ENCODE measurements at regions not wholly inside any gene's neighbourhood (a gene's known extent, or its start where the extent isn't known, plus 50 kb on each side); places are given as distances from the start of the nearest gene placed in this dataset.

DNA sequence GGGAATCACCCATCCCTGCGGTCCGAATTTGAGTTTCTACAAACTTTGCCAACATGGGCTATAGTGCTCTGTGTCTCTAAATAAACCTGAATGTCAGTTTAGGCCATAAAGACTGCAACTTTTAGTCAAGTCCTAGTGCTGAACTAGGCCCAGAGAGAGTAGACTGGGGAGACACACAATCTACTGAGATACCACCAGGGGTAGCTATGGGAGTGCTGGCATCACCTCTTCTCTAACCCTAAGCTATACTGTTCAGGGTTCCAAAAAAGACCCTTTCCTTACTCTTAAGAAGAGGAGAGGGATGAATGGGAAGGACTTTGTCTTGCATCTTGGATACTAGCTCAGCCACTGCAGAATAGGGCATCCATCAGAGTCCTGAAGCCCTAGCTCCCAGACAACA, 866.7 kb upstream of the PRMT6 start:
- H3K4me3 ChIP-seq (ENCODE audit: low read depth, low read length), result no peak overlapping the region
- DNase-seq (ENCODE audit: low read depth), result no peak

- no peak overlapping the region for H3K4me3 ChIP-seq (ENCODE audit: low read depth, low read length)
These were observed 862.3 kb upstream of the PRMT6 start for GRCh38 chr1:106194206-106194605.

GRCh38 chr1:106200711-106201110, 855.8 kb upstream of the PRMT6 start:
- no peak overlapping the region for H3K4me3 ChIP-seq (ENCODE audit: low read depth, low read length)
- no peak for DNase-seq (ENCODE audit: low read depth)

More at GRCh38 chr1:106194206-106194605, 862.3 kb upstream of the PRMT6 start:
- no peak for DNase-seq (ENCODE audit: low read depth)

GRCh38 chr1:106207185-106207584, 849.3 kb upstream of the PRMT6 start:
- H3K4me3 ChIP-seq (ENCODE audit: low read depth, low read length), result no peak overlapping the region
- DNase-seq (ENCODE audit: low read depth), result no peak

GRCh38 chr1:106217765-106218164, 838.7 kb upstream of the PRMT6 start:
- DNase-seq (ENCODE audit: low read depth), result no peak
- H3K4me3 ChIP-seq (ENCODE audit: low read depth, low read length), result no peak overlapping the region

DNA sequence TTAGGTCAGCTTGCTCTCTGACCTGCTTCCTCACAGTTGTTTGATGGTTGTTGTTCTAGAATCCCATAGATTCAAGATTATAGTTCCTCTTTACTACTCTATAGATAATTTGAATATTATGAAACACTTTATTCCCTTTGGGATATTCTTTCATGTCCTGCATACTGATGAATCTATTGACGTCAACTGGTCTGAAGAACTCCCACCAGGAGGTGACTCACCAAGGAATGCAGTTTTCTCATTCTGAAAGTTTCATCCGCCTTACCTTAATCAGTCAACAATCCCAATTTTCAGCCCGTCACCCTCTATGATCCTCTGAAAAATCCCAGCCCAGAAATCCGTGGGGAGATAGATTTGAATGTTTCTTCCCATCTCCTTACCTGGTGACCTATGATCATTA, 834.1 kb upstream of the PRMT6 start:
- peak; percentile 74 for DNase-seq (ENCODE audit: low read depth)

DNA sequence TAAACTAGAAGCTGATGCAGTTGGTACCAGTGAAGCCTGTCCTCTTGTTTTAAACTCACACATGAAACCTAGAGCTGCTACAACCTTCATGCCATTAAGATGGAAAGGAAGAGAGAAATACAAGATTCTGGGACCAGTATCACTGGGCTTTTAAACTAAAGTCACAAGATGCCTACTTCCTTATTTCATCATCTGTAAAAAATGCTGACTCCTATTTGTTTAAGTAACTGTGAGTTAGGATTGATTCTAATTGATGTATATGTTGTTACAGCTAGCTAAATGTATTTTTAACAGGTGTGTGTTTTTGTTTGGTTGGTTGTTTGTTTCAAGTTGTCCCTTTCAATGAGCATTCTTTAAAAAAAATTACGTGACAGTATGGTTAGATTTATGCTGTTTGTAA, 833.3 kb upstream of the PRMT6 start:
- DNase-seq (ENCODE audit: low read depth), result no peak
- H3K4me3 ChIP-seq (ENCODE audit: low read depth, low read length), result no peak overlapping the region

More for the DNA sequence above, 834.1 kb upstream of the PRMT6 start:
- H3K4me3 ChIP-seq (ENCODE audit: low read depth, low read length), result no peak overlapping the region

DNA sequence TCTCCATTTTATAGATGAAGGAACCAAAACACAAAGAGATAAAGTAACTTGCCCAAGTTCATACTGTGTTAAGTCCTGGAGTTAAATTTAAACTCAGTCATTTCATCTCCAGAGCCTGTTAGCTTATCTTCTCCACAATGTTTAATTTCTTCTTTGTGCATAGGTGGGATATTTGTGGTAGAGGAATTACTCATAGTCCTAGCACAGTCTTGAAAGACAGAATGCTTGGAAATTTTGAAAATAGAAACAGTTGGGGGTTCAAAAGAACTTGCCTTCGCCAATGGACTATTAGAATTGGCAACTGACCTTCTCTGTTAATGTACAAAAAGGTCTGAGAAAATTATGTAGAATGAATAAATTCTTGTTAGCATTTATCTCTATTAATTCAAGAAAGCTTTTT, 832.0 kb upstream of the PRMT6 start:
- no peak for DNase-seq (ENCODE audit: low read depth)
- H3K4me3 ChIP-seq (ENCODE audit: low read depth, low read length), result no peak overlapping the region

GRCh38 chr1:106225403-106225802, 831.1 kb upstream of the PRMT6 start:
- DNase-seq (ENCODE audit: low read depth), result no peak
- H3K4me3 ChIP-seq (ENCODE audit: low read depth, low read length), result no peak overlapping the region

- no peak overlapping the region for H3K4me3 ChIP-seq (ENCODE audit: low read depth, low read length)
- DNase-seq (ENCODE audit: low read depth), result no peak
These were observed 829.9 kb upstream of the PRMT6 start for GRCh38 chr1:106226550-106226949.

GRCh38 chr1:106232128-106232527, 824.3 kb upstream of the PRMT6 start:
- DNase-seq (ENCODE audit: low read depth), result no peak
- no peak overlapping the region for H3K4me3 ChIP-seq (ENCODE audit: low read depth, low read length)

GRCh38 chr1:106233511-106233910, 823.0 kb upstream of the PRMT6 start:
- no peak for DNase-seq (ENCODE audit: low read depth)
- H3K4me3 ChIP-seq (ENCODE audit: low read depth, low read length), result no peak overlapping the region

GRCh38 chr1:106249365-106249764, 807.1 kb upstream of the PRMT6 start:
- no peak overlapping the region for H3K4me3 ChIP-seq (ENCODE audit: low read depth, low read length)
- DNase-seq (ENCODE audit: low read depth), result no peak

- H3K4me3 ChIP-seq (ENCODE audit: low read depth, low read length), result no peak overlapping the region
- no peak for DNase-seq (ENCODE audit: low read depth)
These were observed 806.7 kb upstream of the PRMT6 start for GRCh38 chr1:106249810-106250209.

GRCh38 chr1:106254748-106255147, 801.7 kb upstream of the PRMT6 start:
- no peak overlapping the region for H3K4me3 ChIP-seq (ENCODE audit: low read depth, low read length)
- peak; percentile 45 for DNase-seq (ENCODE audit: low read depth)

- DNase-seq (ENCODE audit: low read depth), result no peak
- no peak overlapping the region for H3K4me3 ChIP-seq (ENCODE audit: low read depth, low read length)
These were observed 789.7 kb upstream of the PRMT6 start for GRCh38 chr1:106266786-106267185.

GRCh38 chr1:106268070-106268469, 788.4 kb upstream of the PRMT6 start:
- DNase-seq (ENCODE audit: low read depth), result no peak
- no peak overlapping the region for H3K4me3 ChIP-seq (ENCODE audit: low read depth, low read length)

DNA sequence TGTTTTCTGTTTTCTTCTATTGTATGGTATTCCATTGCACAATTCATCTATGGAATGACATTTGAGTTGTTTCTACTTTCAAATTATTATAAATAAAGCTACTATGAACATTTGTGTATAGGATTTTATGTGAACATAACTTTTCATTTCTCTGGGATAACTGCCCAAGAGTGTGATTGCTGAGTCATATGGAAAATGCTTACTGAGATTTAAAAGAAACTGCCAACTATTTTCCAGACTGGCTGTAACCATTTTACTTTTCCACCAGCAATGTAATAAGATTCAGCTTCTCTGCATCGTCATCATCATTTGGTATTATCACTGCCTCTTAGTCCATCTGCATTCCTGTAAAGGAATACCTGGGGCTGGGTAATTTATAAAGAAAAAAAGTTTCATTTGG, 779.6 kb upstream of the PRMT6 start:
- no peak for DNase-seq (ENCODE audit: low read depth)
- no peak overlapping the region for H3K4me3 ChIP-seq (ENCODE audit: low read depth, low read length)

GRCh38 chr1:106277786-106278185, 778.7 kb upstream of the PRMT6 start:
- H3K4me3 ChIP-seq (ENCODE audit: low read depth, low read length), result no peak overlapping the region
- DNase-seq (ENCODE audit: low read depth), result no peak

- DNase-seq (ENCODE audit: low read depth), result no peak
- H3K4me3 ChIP-seq (ENCODE audit: low read depth, low read length), result no peak overlapping the region
These were observed 777.8 kb upstream of the PRMT6 start for GRCh38 chr1:106278716-106279115.

GRCh38 chr1:106289265-106289928, 767.1 kb upstream of the PRMT6 start:
- no peak overlapping the region for H3K4me3 ChIP-seq (ENCODE audit: low read depth, low read length)

More at GRCh38 chr1:106289265-106289928, 767.1 kb upstream of the PRMT6 start:
- DNase-seq (ENCODE audit: low read depth), result no peak

All from skeletal muscle cell (primary cell).